CD14-positive monocyte (primary cell): ENCODE measurements at regions not wholly inside any gene's neighbourhood (a gene's known extent, or its start where the extent isn't known, plus 50 kb on each side); places are given as distances from the start of the nearest gene placed in this dataset.

Experiments used
- DNase-seq, 3 donors: peaks; one replicate each; pipeline ENCODE4 v3.0.0-alpha.2; 2011 to 2022
- H2AFZ ChIP-seq: 2 replicates; pipeline ENCODE4 v1.6.0; 2012; ENCODE audit warnings: mild to moderate bottlenecking, low read depth, low read length, inconsistent platforms; ENCODE audit not compliant: insufficient read depth, poor library complexity, severe bottlenecking
- H3K27ac ChIP-seq, 2 donors: 1 replicate in 1 of 2; 2 replicates in 1 of 2; pipeline ENCODE4 v1.5.1; 2012 to 2013; ENCODE audit warnings: low read length in 2 of 2, control low read depth in 1 of 2, inconsistent platforms in 1 of 2, low read depth in 1 of 2, mild to moderate bottlenecking in 1 of 2
- H3K27me3 ChIP-seq, 2 donors: one replicate each; pipeline versions ENCODE4 v1.6.0 to v1.6.1; 2011 to 2013; ENCODE audit warnings: low read length in 2 of 2; ENCODE audit not compliant: control insufficient read depth in 2 of 2, insufficient read depth in 2 of 2
- H3K36me3 ChIP-seq, 2 donors: replicated peaks in 1 of 2; 1 replicate in 1 of 2; 2 replicates in 1 of 2; pipeline versions ENCODE4 v1.5.1 to v1.6.1; 2012 to 2013; ENCODE audit warnings: low read length in 2 of 2, control low read depth in 1 of 2, inconsistent platforms in 1 of 2, mild to moderate bottlenecking in 1 of 2; ENCODE audit not compliant: insufficient read depth in 2 of 2, control insufficient read depth in 1 of 2
- H3K4me1 ChIP-seq, 2 donors: 1 replicate in 1 of 2; 2 replicates in 1 of 2; pipeline versions ENCODE4 v1.5.1 to v1.6.1; 2012 to 2013; ENCODE audit warnings: low read length in 2 of 2, control low read depth in 1 of 2, inconsistent platforms in 1 of 2, mild to moderate bottlenecking in 1 of 2, moderate library complexity in 1 of 2; ENCODE audit not compliant: insufficient read depth in 2 of 2, control insufficient read depth in 1 of 2
- H3K4me2 ChIP-seq: replicated peaks from 2 replicates; pipeline ENCODE3; 2012; ENCODE audit warnings: low read length, moderate library complexity, mild to moderate bottlenecking; ENCODE audit not compliant: poor library complexity, severe bottlenecking; ENCODE audit errors: extremely low read depth
- H3K4me3 ChIP-seq, 3 experiments: fragments of 200-600 bp in 1 of 3; sonication (generic) in 1 of 3; replicated peaks in 1 of 3; 1 replicate in 2 of 3; 2 replicates in 1 of 3; pipeline ENCODE4 v1.5.1; 2011 to 2013; ENCODE audit warnings: low read length in 3 of 3, mild to moderate bottlenecking in 3 of 3, control low read depth in 2 of 3, low read depth in 2 of 3, inconsistent platforms in 1 of 3, moderate library complexity in 1 of 3
- H3K79me2 ChIP-seq: 2 replicates; pipeline ENCODE4 v1.6.0; 2012; ENCODE audit warnings: mild to moderate bottlenecking, control low read depth, inconsistent platforms, low read length, moderate library complexity; ENCODE audit not compliant: insufficient read depth
- H3K9ac ChIP-seq: 2 replicates; pipeline ENCODE4 v1.6.0; 2017; ENCODE audit warnings: low read length, mild to moderate bottlenecking; ENCODE audit not compliant: insufficient read depth, poor library complexity, severe bottlenecking
- H3K9me3 ChIP-seq, 2 donors: replicated peaks in 1 of 2; 1 replicate in 1 of 2; 2 replicates in 1 of 2; pipeline versions ENCODE4 v1.5.1 to v1.6.1; 2012 to 2013; ENCODE audit warnings: low read length in 2 of 2, control low read depth in 1 of 2; ENCODE audit not compliant: control insufficient read depth in 1 of 2, insufficient read depth in 1 of 2
- H4K20me1 ChIP-seq: 2 replicates; pipeline ENCODE4 v1.6.0; 2012; ENCODE audit warnings: mild to moderate bottlenecking, low read length, control low read depth, moderate library complexity; ENCODE audit not compliant: insufficient read depth
- H3K27ac Mint-ChIP-seq, 7 donors: one replicate each; pipeline ENCODE4 v1.8.0; 2020; ENCODE audit warnings: mild to moderate bottlenecking in 7 of 7, mixed read lengths in 7 of 7, moderate library complexity in 6 of 7, inconsistent platforms in 2 of 7
- H3K27me3 Mint-ChIP-seq, 3 donors: one replicate each; pipeline ENCODE4 v1.8.0; 2021 to 2022; ENCODE audit warnings: low read depth in 3 of 3, mild to moderate bottlenecking in 3 of 3, mixed read lengths in 3 of 3, moderate library complexity in 3 of 3, inconsistent platforms in 1 of 3
- H3K36me3 Mint-ChIP-seq, 2 donors: one replicate each; pipeline ENCODE4 v1.8.0; 2020; ENCODE audit warnings: mixed read lengths in 2 of 2, inconsistent platforms in 1 of 2, mild to moderate bottlenecking in 1 of 2
- H3K4me1 Mint-ChIP-seq: one replicate; pipeline ENCODE4 v1.8.0; 2020; ENCODE audit warnings: mild to moderate bottlenecking, mixed read lengths
- H3K4me3 Mint-ChIP-seq, 2 donors: one replicate each; pipeline ENCODE4 v1.8.0; 2020; ENCODE audit warnings: mild to moderate bottlenecking in 2 of 2, mixed read lengths in 2 of 2, moderate library complexity in 1 of 2
- H3K9me3 Mint-ChIP-seq, 7 donors: one replicate each; pipeline ENCODE4 v1.8.0; 2020 to 2022; ENCODE audit warnings: mixed read lengths in 7 of 7, mild to moderate bottlenecking in 6 of 7, moderate library complexity in 6 of 7, inconsistent platforms in 2 of 7
- CTCF ChIP-seq: fragments of 200-600 bp; IDR thresholded peaks from one replicate; pipeline ENCODE4 v1.8.0; 2022; ENCODE audit warnings: antibody characterized with exemption, mild to moderate bottlenecking
- WGBS: methylation state at CpG from one replicate; pipeline ENCODE4 v1.1.5; 2013; ENCODE audit warnings: missing lambda C conversion rate; ENCODE audit not compliant: insufficient coverage; 5-methylcytosine and 5-hydroxymethylcytosine counted together
- intact Hi-C, 2 donors: fragments of 100-400 bp; cut with micrococcal nuclease; formaldehyde crosslinking; loops; one replicate each; pipeline versions ENCODE4 v1.15.0 to v1.15.1; 2023

GRCh38 chr2:16072638-16073290 lies 132.4 kb downstream of the MYCN start:
- Mint-ChIP-seq H3K36me3 (no peaks in the 10 kb centered on the region), H3K27me3 (peaks cover 0 to 7% (median 3%) of the 10 kb centered on the region in 3 donors), H3K4me1 (no peaks in the 10 kb centered on the region), H3K9me3 (peaks cover 0 to 5% (median 0%) of the 10 kb centered on the region in 7 donors), H3K4me3 (no peak overlapping the region), H3K27ac (no peak overlapping the region)
- intact Hi-C loops, result no loop called here
- Histone ChIP-seq H3K27ac (no peak overlapping the region), H3K27me3 (no peaks in the 10 kb centered on the region), H3K4me3 (no peak overlapping the region), H3K79me2 (no peaks in the 10 kb centered on the region), H4K20me1 (no peaks in the 10 kb centered on the region), H3K4me1 (no peaks in the 10 kb centered on the region), H3K9ac (peak overlapping the region; percentile 1), H3K36me3 (no peaks in the 10 kb centered on the region), H3K9me3 (no peaks in the 10 kb centered on the region), H2AFZ (no peak overlapping the region), H3K4me2 (no peak overlapping the region)
- 93% methylated on average over 4 of the region's 7 CpGs for WGBS
- no peak for DNase-seq
- no peak for TF ChIP-seq CTCF

- Histone ChIP-seq H2AFZ (no peak overlapping the region), H3K27me3 (no peaks in the 10 kb centered on the region), H3K79me2 (no peaks in the 10 kb centered on the region), H4K20me1 (no peaks in the 10 kb centered on the region), H3K9me3 (no peaks in the 10 kb centered on the region), H3K4me2 (no peak overlapping the region), H3K9ac (peak overlapping the region; percentile 1), H3K36me3 (no peaks in the 10 kb centered on the region), H3K27ac (no peak overlapping the region), H3K4me1 (no peaks in the 10 kb centered on the region), H3K4me3 (no peak overlapping the region)
- Mint-ChIP-seq H3K4me3 (no peak overlapping the region), H3K27me3 (peaks cover 0 to 7% (median 3%) of the 10 kb centered on the region in 3 donors), H3K27ac (no peak overlapping the region), H3K4me1 (no peaks in the 10 kb centered on the region), H3K9me3 (peaks cover 0 to 5% (median 0%) of the 10 kb centered on the region in 7 donors), H3K36me3 (no peaks in the 10 kb centered on the region)
- TF ChIP-seq CTCF, result no peak
- no peak for DNase-seq
- WGBS, result 93% methylated on average over 11 of the region's 13 CpGs
- intact Hi-C loops, result no loop called here
Observed at GRCh38 chr2:16071865-16072637, 131.7 kb downstream of the MYCN start.
